Fibroblast of gingiva (primary cell): ENCODE measurements at regions not wholly inside any gene's neighbourhood (a gene's known extent, or its start where the extent isn't known, plus 50 kb on each side); places are given as distances from the start of the nearest gene placed in this dataset.

Experiments used
- DNase-seq: peaks from one replicate; pipeline ENCODE4 v3.0.0-alpha.2; 2011; ENCODE audit warnings: low read depth

GRCh38 chr6:1118287-1118647 is 193.6 kb upstream of the FOXQ1 start:
- no peak for DNase-seq

GRCh38 chr6:1117530-1118286 is 194.2 kb upstream of the FOXQ1 start:
- DNase-seq, result no peak

GRCh38 chr6:1116149-1116548 is 195.7 kb upstream of the FOXQ1 start:
- no peak for DNase-seq

GRCh38 chr6:1113916-1114540 is 197.9 kb upstream of the FOXQ1 start:
- peak; percentile 10 for DNase-seq

GRCh38 chr6:1111361-1111760 is 200.5 kb upstream of the FOXQ1 start:
- no peak for DNase-seq

GRCh38 chr6:1110941-1111349 is 201.0 kb upstream of the FOXQ1 start:
- DNase-seq, result no peak

GRCh38 chr6:1110164-1110563 is 201.7 kb upstream of the FOXQ1 start:
- DNase-seq, result peak; percentile 20

GRCh38 chr6:1109134-1109533 is 202.8 kb upstream of the FOXQ1 start:
- no peak for DNase-seq

- DNase-seq, result no peak
Measured at GRCh38 chr6:1108198-1108597, 203.7 kb upstream of the FOXQ1 start.

GRCh38 chr6:1107578-1107977 is 204.3 kb upstream of the FOXQ1 start:
- DNase-seq, result no peak

- peak; percentile 50 for DNase-seq
Measured at GRCh38 chr6:1105833-1106400, 206.0 kb upstream of the FOXQ1 start.

- no peak for DNase-seq
Measured at GRCh38 chr6:1104988-1105670, 206.8 kb upstream of the FOXQ1 start.

- no peak for DNase-seq
Measured at GRCh38 chr6:1103945-1104623, 207.8 kb upstream of the FOXQ1 start.

GRCh38 chr6:1103021-1103420 is 208.9 kb upstream of the FOXQ1 start:
- no peak for DNase-seq

GRCh38 chr6:1100269-1100668 is 211.6 kb upstream of the FOXQ1 start:
- DNase-seq, result no peak

GRCh38 chr6:1099264-1099663 is 212.6 kb upstream of the FOXQ1 start:
- DNase-seq, result no peak

- no peak for DNase-seq
Measured at GRCh38 chr6:1096967-1097765, 214.7 kb upstream of the FOXQ1 start.

- peak; percentile 88 for DNase-seq
Measured at GRCh38 chr6:1094306-1094705, 217.6 kb upstream of the FOXQ1 start.

GRCh38 chr6:1091900-1092299 is 220.0 kb upstream of the FOXQ1 start:
- peak; percentile 42 for DNase-seq

GRCh38 chr6:1089859-1090258 is 222.0 kb upstream of the FOXQ1 start:
- no peak for DNase-seq

GRCh38 chr6:1088492-1089001 is 223.4 kb upstream of the FOXQ1 start:
- peak; percentile 51 for DNase-seq
